HepG2 (cell line): ENCODE measurements at regions not wholly inside any gene's neighbourhood (a gene's known extent, or its start where the extent isn't known, plus 50 kb on each side); places are given as distances from the start of the nearest gene placed in this dataset.

Experiments
- FOXA3 ChIP-seq: IDR thresholded peaks from 2 replicates; pipeline ENCODE4 v1.6.1; 2016; ENCODE audit warnings: missing genetic modification reagents, missing compliant biosample characterization
- KAT7 ChIP-seq: IDR thresholded peaks from 2 replicates; pipeline ENCODE4 v1.6.1; 2018; ENCODE audit warnings: borderline replicate concordance, missing compliant biosample characterization
- MAZ ChIP-seq, 2 experiments: sonication (generic) in 1 of 2; formaldehyde crosslinking in 1 of 2; IDR thresholded peaks; 2 replicates each; pipeline versions ENCODE4 v1.5.0 to v1.6.1; 2012 to 2020; ENCODE audit warnings: low read depth in 2 of 2, mild to moderate bottlenecking in 2 of 2, borderline replicate concordance in 1 of 2, improper control_type of control experiment in 1 of 2, low read length in 1 of 2, missing genetic modification reagents in 1 of 2, moderate library complexity in 1 of 2
- ZNF431 ChIP-seq: sonication (generic); formaldehyde crosslinking; IDR thresholded peaks from 2 replicates; pipeline ENCODE4 v1.9.0; 2022; ENCODE audit warnings: missing genetic modification reagents, low read depth, mild to moderate bottlenecking, borderline replicate concordance
- TF ChIP-seq, protein P1 (sequence below): sonication (generic); formaldehyde crosslinking; IDR thresholded peaks from 2 replicates; pipeline ENCODE4 v1.5.1; 2020; ENCODE audit warnings: missing genetic modification reagents, mild to moderate bottlenecking, borderline replicate concordance
- TF ChIP-seq, protein P2 (sequence below), 2 experiments: IDR thresholded peaks; 2 replicates each; pipeline ENCODE4 v1.6.1; 2011 to 2012; ENCODE audit warnings: low read length in 2 of 2, borderline replicate concordance in 1 of 2, low read depth in 1 of 2, mild to moderate bottlenecking in 1 of 2, moderate library complexity in 1 of 2
- TF ChIP-seq, protein P3 (sequence below): sonication (generic); formaldehyde crosslinking; IDR thresholded peaks from 2 replicates; pipeline ENCODE4 v1.5.0; 2020; ENCODE audit warnings: mild to moderate bottlenecking, missing genetic modification reagents, moderate library complexity
- TF ChIP-seq, protein P4 (sequence below): IDR thresholded peaks from 2 replicates; pipeline ENCODE4 v1.6.1; 2016; ENCODE audit warnings: missing compliant biosample characterization, missing genetic modification reagents, borderline replicate concordance
- TF ChIP-seq, protein P5 (sequence below): sonication (generic); formaldehyde crosslinking; IDR thresholded peaks from 2 replicates; pipeline ENCODE4 v1.4.0; 2020; ENCODE audit warnings: missing genetic modification reagents

DNA sequence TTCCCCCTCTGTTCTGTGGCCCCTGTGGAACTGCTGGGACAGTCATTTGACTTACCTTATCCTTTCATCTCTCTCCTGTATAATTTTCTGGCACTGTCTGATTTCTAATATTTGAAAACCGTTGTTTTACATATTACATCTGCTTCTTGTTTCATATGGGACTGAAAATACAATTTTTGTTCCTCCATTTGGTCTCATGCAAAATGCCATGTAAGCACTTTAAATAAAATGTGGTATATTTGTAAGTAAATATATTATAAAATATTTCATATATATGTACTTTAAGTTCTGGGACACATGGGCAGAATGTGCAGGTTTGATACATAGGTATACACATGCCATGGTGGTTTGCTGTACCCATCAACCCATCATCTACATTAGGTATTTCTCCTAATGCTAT is 93.9 kb upstream of the PLPPR5 start:
- TF ChIP-seq, protein P1, sequence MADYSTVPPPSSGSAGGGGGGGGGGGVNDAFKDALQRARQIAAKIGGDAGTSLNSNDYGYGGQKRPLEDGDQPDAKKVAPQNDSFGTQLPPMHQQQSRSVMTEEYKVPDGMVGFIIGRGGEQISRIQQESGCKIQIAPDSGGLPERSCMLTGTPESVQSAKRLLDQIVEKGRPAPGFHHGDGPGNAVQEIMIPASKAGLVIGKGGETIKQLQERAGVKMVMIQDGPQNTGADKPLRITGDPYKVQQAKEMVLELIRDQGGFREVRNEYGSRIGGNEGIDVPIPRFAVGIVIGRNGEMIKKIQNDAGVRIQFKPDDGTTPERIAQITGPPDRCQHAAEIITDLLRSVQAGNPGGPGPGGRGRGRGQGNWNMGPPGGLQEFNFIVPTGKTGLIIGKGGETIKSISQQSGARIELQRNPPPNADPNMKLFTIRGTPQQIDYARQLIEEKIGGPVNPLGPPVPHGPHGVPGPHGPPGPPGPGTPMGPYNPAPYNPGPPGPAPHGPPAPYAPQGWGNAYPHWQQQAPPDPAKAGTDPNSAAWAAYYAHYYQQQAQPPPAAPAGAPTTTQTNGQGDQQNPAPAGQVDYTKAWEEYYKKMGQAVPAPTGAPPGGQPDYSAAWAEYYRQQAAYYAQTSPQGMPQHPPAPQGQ: no peak
- TF ChIP-seq, protein P2, sequence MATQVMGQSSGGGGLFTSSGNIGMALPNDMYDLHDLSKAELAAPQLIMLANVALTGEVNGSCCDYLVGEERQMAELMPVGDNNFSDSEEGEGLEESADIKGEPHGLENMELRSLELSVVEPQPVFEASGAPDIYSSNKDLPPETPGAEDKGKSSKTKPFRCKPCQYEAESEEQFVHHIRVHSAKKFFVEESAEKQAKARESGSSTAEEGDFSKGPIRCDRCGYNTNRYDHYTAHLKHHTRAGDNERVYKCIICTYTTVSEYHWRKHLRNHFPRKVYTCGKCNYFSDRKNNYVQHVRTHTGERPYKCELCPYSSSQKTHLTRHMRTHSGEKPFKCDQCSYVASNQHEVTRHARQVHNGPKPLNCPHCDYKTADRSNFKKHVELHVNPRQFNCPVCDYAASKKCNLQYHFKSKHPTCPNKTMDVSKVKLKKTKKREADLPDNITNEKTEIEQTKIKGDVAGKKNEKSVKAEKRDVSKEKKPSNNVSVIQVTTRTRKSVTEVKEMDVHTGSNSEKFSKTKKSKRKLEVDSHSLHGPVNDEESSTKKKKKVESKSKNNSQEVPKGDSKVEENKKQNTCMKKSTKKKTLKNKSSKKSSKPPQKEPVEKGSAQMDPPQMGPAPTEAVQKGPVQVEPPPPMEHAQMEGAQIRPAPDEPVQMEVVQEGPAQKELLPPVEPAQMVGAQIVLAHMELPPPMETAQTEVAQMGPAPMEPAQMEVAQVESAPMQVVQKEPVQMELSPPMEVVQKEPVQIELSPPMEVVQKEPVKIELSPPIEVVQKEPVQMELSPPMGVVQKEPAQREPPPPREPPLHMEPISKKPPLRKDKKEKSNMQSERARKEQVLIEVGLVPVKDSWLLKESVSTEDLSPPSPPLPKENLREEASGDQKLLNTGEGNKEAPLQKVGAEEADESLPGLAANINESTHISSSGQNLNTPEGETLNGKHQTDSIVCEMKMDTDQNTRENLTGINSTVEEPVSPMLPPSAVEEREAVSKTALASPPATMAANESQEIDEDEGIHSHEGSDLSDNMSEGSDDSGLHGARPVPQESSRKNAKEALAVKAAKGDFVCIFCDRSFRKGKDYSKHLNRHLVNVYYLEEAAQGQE (IDR thresholded peaks at IDR 0.05; ENCODE audit: borderline replicate concordance in 1 of 2, low read depth in 1 of 2, low read length in 2 of 2): no peak
- TF ChIP-seq MAZ (IDR thresholded peaks at IDR 0.05; ENCODE audit: borderline replicate concordance, low read depth, low read length) (no peak), MAZ (CRISPR knock-in tag; IDR thresholded peaks at IDR 0.05; ENCODE audit: low read depth) (no peak), FOXA3 (CRISPR knock-in tag) (no peak), KAT7 (CRISPR knock-in tag) (no peak), ZNF431 (CRISPR knock-in tag) (no peak)
- TF ChIP-seq, protein P3, sequence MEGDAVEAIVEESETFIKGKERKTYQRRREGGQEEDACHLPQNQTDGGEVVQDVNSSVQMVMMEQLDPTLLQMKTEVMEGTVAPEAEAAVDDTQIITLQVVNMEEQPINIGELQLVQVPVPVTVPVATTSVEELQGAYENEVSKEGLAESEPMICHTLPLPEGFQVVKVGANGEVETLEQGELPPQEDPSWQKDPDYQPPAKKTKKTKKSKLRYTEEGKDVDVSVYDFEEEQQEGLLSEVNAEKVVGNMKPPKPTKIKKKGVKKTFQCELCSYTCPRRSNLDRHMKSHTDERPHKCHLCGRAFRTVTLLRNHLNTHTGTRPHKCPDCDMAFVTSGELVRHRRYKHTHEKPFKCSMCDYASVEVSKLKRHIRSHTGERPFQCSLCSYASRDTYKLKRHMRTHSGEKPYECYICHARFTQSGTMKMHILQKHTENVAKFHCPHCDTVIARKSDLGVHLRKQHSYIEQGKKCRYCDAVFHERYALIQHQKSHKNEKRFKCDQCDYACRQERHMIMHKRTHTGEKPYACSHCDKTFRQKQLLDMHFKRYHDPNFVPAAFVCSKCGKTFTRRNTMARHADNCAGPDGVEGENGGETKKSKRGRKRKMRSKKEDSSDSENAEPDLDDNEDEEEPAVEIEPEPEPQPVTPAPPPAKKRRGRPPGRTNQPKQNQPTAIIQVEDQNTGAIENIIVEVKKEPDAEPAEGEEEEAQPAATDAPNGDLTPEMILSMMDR: no peak
- TF ChIP-seq, protein P4, sequence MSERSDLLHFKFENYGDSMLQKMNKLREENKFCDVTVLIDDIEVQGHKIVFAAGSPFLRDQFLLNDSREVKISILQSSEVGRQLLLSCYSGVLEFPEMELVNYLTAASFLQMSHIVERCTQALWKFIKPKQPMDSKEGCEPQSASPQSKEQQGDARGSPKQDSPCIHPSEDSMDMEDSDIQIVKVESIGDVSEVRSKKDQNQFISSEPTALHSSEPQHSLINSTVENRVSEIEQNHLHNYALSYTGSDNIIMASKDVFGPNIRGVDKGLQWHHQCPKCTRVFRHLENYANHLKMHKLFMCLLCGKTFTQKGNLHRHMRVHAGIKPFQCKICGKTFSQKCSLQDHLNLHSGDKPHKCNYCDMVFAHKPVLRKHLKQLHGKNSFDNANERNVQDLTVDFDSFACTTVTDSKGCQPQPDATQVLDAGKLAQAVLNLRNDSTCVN (CRISPR knock-in tag): no peak
- TF ChIP-seq, protein P5, sequence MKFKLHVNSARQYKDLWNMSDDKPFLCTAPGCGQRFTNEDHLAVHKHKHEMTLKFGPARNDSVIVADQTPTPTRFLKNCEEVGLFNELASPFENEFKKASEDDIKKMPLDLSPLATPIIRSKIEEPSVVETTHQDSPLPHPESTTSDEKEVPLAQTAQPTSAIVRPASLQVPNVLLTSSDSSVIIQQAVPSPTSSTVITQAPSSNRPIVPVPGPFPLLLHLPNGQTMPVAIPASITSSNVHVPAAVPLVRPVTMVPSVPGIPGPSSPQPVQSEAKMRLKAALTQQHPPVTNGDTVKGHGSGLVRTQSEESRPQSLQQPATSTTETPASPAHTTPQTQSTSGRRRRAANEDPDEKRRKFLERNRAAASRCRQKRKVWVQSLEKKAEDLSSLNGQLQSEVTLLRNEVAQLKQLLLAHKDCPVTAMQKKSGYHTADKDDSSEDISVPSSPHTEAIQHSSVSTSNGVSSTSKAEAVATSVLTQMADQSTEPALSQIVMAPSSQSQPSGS (CRISPR knock-in tag): no peak
